Omental fat pad (tissue), 3 donors: ENCODE measurements at regions not wholly inside any gene's neighbourhood (a gene's known extent, or its start where the extent isn't known, plus 50 kb on each side); places are given as distances from the start of the nearest gene placed in this dataset.

Experiments used
- ATAC-seq: fragments of 150-250 bp; one replicate; pipeline ENCODE4 v1.9.1; 2016; ENCODE audit warnings: mild to moderate bottlenecking, moderate library complexity; ENCODE audit not compliant: low FRiP score
- DNase-seq: peaks from one replicate; pipeline ENCODE4 v3.0.0-alpha.2; 2019; ENCODE audit warnings: low spot score
- TF ChIP-seq, protein P1 (sequence below), 3 donors: fragments of 450-650 bp; IDR thresholded peaks; one replicate each; pipeline ENCODE4 v1.5.1; 2016 to 2017; ENCODE audit warnings: antibody characterized with exemption in 3 of 3, mild to moderate bottlenecking in 3 of 3, moderate library complexity in 2 of 3

DNA sequence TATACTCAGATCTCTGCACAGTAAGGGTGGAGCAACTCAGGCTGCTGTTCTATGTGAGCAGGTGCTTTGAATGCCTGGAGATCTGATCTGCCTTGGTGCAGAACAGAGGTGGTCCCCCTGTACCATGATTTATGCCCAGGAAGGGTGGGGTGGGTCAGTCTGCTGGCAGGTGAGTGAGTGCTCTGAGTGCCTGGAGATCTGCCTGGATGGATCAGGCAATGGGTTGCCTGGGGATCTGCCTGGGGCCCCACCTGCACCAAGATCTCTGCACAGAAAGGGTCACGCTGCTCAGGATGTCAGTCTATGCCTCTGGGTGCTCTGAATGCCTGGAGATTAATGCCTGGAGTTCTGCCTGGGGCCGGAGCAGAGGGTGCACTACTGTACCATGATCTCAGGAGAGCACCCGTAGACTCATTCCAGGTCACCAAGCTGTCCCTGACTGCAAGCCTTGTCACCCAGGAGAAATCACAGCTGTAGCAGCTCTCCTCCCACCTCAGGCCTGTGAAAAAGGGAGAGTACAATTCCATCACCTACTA is 342.9 kb downstream of the GBA3 start:
- DNase-seq (no peak), ATAC-seq (no peak)
- TF ChIP-seq, protein P1, sequence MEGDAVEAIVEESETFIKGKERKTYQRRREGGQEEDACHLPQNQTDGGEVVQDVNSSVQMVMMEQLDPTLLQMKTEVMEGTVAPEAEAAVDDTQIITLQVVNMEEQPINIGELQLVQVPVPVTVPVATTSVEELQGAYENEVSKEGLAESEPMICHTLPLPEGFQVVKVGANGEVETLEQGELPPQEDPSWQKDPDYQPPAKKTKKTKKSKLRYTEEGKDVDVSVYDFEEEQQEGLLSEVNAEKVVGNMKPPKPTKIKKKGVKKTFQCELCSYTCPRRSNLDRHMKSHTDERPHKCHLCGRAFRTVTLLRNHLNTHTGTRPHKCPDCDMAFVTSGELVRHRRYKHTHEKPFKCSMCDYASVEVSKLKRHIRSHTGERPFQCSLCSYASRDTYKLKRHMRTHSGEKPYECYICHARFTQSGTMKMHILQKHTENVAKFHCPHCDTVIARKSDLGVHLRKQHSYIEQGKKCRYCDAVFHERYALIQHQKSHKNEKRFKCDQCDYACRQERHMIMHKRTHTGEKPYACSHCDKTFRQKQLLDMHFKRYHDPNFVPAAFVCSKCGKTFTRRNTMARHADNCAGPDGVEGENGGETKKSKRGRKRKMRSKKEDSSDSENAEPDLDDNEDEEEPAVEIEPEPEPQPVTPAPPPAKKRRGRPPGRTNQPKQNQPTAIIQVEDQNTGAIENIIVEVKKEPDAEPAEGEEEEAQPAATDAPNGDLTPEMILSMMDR (IDR thresholded peaks at IDR 0.05) = no peak

DNA sequence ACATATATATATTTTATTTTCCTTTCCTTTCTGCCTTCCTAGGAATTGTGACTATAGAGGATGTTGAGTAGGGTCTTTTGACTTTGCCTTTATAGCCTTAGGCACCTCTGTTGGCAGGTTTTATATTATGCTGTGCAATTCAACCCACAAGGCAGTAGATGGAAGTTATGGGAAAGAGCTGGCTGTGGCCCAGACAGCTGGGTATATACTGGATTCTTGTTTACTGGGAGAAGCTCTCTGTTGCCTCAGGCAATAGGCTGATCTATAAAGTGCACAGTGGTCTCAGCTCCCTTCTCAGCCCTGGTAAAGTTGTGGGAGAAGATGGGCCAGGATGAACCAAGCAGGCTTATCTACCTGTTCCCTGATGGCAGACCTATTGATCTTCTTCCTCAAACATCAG is 342.0 kb downstream of the GBA3 start:
- TF ChIP-seq, protein P1 (IDR thresholded peaks at IDR 0.05) = no peak
- ATAC-seq = no peak

DNA sequence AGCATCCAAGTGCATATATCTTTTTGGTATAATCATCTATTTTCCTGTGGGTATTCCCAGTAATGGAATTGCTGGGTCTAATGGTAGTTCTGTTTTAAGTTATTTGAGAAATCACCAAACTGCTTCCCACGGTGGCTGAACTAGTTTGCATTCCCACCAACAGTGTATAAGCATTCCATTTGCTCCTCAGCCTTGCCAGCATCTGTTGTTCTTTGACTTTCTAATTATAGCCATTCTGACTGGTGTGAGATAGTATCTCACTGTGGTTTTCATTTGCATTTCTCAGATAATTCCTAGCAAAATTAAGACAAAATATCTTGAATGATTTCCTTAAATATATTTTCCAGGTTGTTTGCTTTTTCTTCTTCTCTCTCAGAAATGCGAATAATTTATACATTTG is 341.1 kb downstream of the GBA3 start:
- ATAC-seq (no peak), DNase-seq (no peak)
- TF ChIP-seq, protein P1 (IDR thresholded peaks at IDR 0.05) = no peak

More for the DNA sequence above, 342.0 kb downstream of the GBA3 start:
- no peak for DNase-seq

DNA sequence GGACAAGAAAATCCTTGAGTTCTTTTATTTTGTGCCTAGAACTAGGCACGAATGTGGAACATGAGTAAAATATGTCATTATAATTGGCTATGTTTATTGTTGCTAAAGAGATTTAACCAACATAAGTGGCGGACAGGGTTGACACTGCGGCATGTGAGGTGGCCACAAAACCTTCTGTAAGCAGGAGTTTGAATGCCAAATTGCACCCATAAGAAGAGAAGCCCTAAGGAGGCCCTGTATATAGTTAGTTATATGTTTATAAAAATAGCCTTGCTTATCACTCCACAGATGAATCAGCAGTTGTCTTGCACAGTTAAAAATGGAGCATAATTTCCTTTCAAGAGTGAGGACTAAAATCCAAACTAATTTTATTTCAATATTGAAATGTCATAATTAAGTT is 336.1 kb downstream of the GBA3 start:
- ATAC-seq (no peak), DNase-seq (no peak)
- TF ChIP-seq, protein P1 (IDR thresholded peaks at IDR 0.05) = no peak

DNA sequence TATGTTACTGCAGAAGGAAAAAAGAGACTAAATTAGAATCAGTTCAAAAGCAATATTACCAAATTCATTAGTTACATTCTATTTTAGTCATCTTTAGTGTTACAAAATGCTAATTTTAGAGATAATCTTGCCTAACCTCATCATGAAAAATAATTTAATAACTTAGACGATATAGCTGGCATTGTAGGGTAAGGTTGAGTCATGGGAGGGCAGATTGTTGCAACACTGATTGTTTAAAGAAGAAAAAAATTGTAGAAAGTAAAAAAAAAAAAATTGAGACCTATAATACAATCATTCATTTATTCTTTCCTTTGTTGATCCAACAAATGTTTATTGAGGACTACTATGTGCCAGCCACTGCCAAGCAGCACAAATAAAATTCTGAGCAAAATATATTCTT is 330.9 kb downstream of the GBA3 start:
- DNase-seq (no peak), ATAC-seq (no peak)
- TF ChIP-seq, protein P1 (IDR thresholded peaks at IDR 0.05) = no peak

DNA sequence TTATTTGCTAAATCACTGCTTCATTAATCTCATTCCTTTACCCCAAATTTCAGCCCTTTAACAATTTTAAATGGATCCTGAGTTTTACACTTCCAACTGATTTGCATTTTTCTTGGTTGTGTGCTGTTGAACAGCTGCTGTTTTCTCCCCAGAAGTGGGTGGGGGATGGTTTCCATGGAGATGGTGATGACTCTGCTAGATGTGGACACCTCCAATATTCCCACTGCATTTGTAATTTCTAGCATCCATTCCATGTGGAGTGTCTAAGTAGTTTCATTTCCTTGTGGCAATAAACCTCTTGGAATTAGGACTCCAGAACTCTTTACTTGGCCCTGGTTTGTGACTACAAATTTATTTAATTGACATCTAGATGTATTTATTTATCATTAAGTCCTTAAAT is 330.4 kb downstream of the GBA3 start:
- TF ChIP-seq, protein P1 (IDR thresholded peaks at IDR 0.05) = no peak
- no peak for DNase-seq
- no peak for ATAC-seq

DNA sequence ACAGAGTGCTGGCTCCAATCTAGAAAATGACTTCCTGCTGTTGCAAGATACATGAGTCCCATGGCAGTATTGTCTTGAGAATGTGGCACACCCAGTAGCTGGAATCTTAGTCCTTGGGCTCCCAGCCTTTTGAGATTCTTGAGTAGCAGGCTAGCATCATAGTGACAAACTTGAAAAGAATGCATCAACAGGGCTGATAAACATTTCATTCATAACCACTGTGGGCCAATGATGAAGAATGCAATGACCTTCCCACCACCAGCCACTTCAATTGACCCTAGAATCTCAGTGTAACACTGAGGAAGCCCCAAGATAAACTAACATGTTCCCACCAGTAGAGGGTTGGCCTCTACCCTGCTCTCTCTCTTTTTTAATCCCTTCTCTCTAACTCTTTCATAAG is 329.3 kb downstream of the GBA3 start:
- ATAC-seq (no peak), DNase-seq (no peak)
- TF ChIP-seq, protein P1 (IDR thresholded peaks at IDR 0.05) = no peak
